Activated CD4-positive, alpha-beta memory T cell treated with anti-CD3 and anti-CD28 coated beads, Interleukin-2, amount 10 ng/mL, durations not matched to agents 7 days and 5 days (primary cell): ENCODE measurements at regions not wholly inside any gene's neighbourhood (a gene's known extent, or its start where the extent isn't known, plus 50 kb on each side); places are given as distances from the start of the nearest gene placed in this dataset.
"Not testable (repeated sequence)": the region's sequence is repeated elsewhere in the genome, so short reads cannot be mapped to it uniquely, and the experiment has no call there.

Source experiments
- CTCF ChIA-PET: fragments of 350-600 bp; sonication (Branson Sonifier 250); formaldehyde crosslinking; loops from one replicate; lab custom pipeline; 2021; ENCODE audit warnings: antibody characterized with exemption, inconsistent platforms; lab: Charles Lee
- POLR2A ChIA-PET: fragments of 350-600 bp; sonication (Branson Sonifier 250); formaldehyde crosslinking; loops from one replicate; lab custom pipeline; 2021; ENCODE audit warnings: antibody characterized with exemption; lab: Charles Lee
- DNase-seq: peaks from one replicate; pipeline ENCODE4 v3.0.0-alpha.2; 2020
- H3K27ac Mint-ChIP-seq: one replicate; pipeline ENCODE4 v1.8.0; 2021; ENCODE audit warnings: mild to moderate bottlenecking, mixed read lengths
- H3K27me3 Mint-ChIP-seq: one replicate; pipeline ENCODE4 v1.8.0; 2021; ENCODE audit warnings: mixed read lengths
- H3K36me3 Mint-ChIP-seq: one replicate; pipeline ENCODE4 v1.8.0; 2021; ENCODE audit warnings: low read depth, mixed read lengths
- H3K4me1 Mint-ChIP-seq: one replicate; pipeline ENCODE4 v1.8.0; 2021; ENCODE audit warnings: mixed read lengths
- H3K4me3 Mint-ChIP-seq: one replicate; pipeline ENCODE4 v1.8.0; 2021; ENCODE audit warnings: mild to moderate bottlenecking, mixed read lengths
- H3K9me3 Mint-ChIP-seq: one replicate; pipeline ENCODE4 v1.8.0; 2021; ENCODE audit warnings: mixed read lengths

GRCh38 chr5:15304066-15304731, 195.8 kb upstream of the FBXL7 start:
- no peak overlapping the region for H3K27ac Mint-ChIP-seq
- POLR2A ChIA-PET, result no interaction called here
- H3K4me3 Mint-ChIP-seq, result no peak overlapping the region
- no peaks in the 10 kb centered on the region for H3K27me3 Mint-ChIP-seq
- CTCF ChIA-PET, result no interaction called here
- no peak for DNase-seq
- no peaks in the 10 kb centered on the region for H3K4me1 Mint-ChIP-seq
- H3K36me3 Mint-ChIP-seq, result no peaks in the 10 kb centered on the region
- H3K9me3 Mint-ChIP-seq, result peaks cover 11% of the 10 kb centered on the region

- Mint-ChIP-seq H3K9me3 (peaks cover 3% of the 10 kb centered on the region), H3K27me3 (no peaks in the 10 kb centered on the region), H3K36me3 (no peaks in the 10 kb centered on the region), H3K27ac (no peak overlapping the region), H3K4me3 (no peak overlapping the region), H3K4me1 (no peaks in the 10 kb centered on the region)
- CTCF ChIA-PET, result no interaction called here
- DNase-seq, result no peak
- POLR2A ChIA-PET, result no interaction called here
Measured at GRCh38 chr5:15300141-15300540, 199.8 kb upstream of the FBXL7 start.

GRCh38 chr5:15290953-15291352, 209.0 kb upstream of the FBXL7 start:
- CTCF ChIA-PET, result no interaction called here
- no peaks in the 10 kb centered on the region for H3K27me3 Mint-ChIP-seq
- DNase-seq, result no peak
- H3K36me3 Mint-ChIP-seq, result no peaks in the 10 kb centered on the region
- peaks cover 19% of the 10 kb centered on the region for H3K9me3 Mint-ChIP-seq
- H3K4me3 Mint-ChIP-seq, result no peak overlapping the region
- H3K27ac Mint-ChIP-seq, result no peak overlapping the region
- no peaks in the 10 kb centered on the region for H3K4me1 Mint-ChIP-seq
- POLR2A ChIA-PET, result no interaction called here

- H3K36me3 Mint-ChIP-seq, result no peaks in the 10 kb centered on the region
- no peak overlapping the region for H3K4me3 Mint-ChIP-seq
- H3K4me1 Mint-ChIP-seq, result no peaks in the 10 kb centered on the region
- H3K9me3 Mint-ChIP-seq, result peaks cover 17% of the 10 kb centered on the region
- ChIA-PET POLR2A (no interaction called here), CTCF (no interaction called here)
- H3K27me3 Mint-ChIP-seq, result no peaks in the 10 kb centered on the region
- DNase-seq, result no peak
- no peak overlapping the region for H3K27ac Mint-ChIP-seq
Measured at GRCh38 chr5:15286650-15287049, 213.3 kb upstream of the FBXL7 start.

- Mint-ChIP-seq H3K9me3 (peaks cover 14% of the 10 kb centered on the region), H3K27ac (no peak overlapping the region), H3K4me1 (no peaks in the 10 kb centered on the region), H3K27me3 (no peaks in the 10 kb centered on the region), H3K36me3 (no peaks in the 10 kb centered on the region), H3K4me3 (no peak overlapping the region)
- no peak for DNase-seq
- ChIA-PET POLR2A (no interaction called here), CTCF (no interaction called here)
Measured at GRCh38 chr5:15285901-15286583, 213.9 kb upstream of the FBXL7 start.

- ChIA-PET CTCF (no interaction called here), POLR2A (no interaction called here)
- Mint-ChIP-seq H3K36me3 (no peaks in the 10 kb centered on the region), H3K27me3 (no peaks in the 10 kb centered on the region), H3K9me3 (peaks cover 10% of the 10 kb centered on the region), H3K4me3 (no peak overlapping the region), H3K4me1 (no peaks in the 10 kb centered on the region), H3K27ac (no peak overlapping the region)
- no peak for DNase-seq
Measured at GRCh38 chr5:15284706-15285105, 215.3 kb upstream of the FBXL7 start.

GRCh38 chr5:15283076-15283475, 216.9 kb upstream of the FBXL7 start:
- Mint-ChIP-seq H3K36me3 (no peaks in the 10 kb centered on the region), H3K4me3 (no peak overlapping the region), H3K4me1 (no peaks in the 10 kb centered on the region), H3K27ac (no peak overlapping the region), H3K9me3 (peaks cover 7% of the 10 kb centered on the region), H3K27me3 (no peaks in the 10 kb centered on the region)
- no peak for DNase-seq
- CTCF ChIA-PET, result no interaction called here
- POLR2A ChIA-PET, result no interaction called here

GRCh38 chr5:15282611-15283010, 217.4 kb upstream of the FBXL7 start:
- ChIA-PET CTCF (no interaction called here), POLR2A (no interaction called here)
- no peak for DNase-seq
- Mint-ChIP-seq H3K4me1 (no peaks in the 10 kb centered on the region), H3K4me3 (no peak overlapping the region), H3K27me3 (no peaks in the 10 kb centered on the region), H3K27ac (no peak overlapping the region), H3K36me3 (no peaks in the 10 kb centered on the region), H3K9me3 (peaks cover 7% of the 10 kb centered on the region)

- H3K27ac Mint-ChIP-seq, H3K4me3 Mint-ChIP-seq, H3K4me1 Mint-ChIP-seq, DNase-seq, CTCF ChIA-PET, POLR2A ChIA-PET, H3K9me3 Mint-ChIP-seq, H3K36me3 Mint-ChIP-seq, H3K27me3 Mint-ChIP-seq: not testable (repeated sequence)
Measured at GRCh38 chr5:15271596-15271995, 228.4 kb upstream of the FBXL7 start.

- ChIA-PET CTCF (no interaction called here), POLR2A (no interaction called here)
- Mint-ChIP-seq H3K9me3 (peaks cover 4% of the 10 kb centered on the region), H3K36me3 (no peaks in the 10 kb centered on the region), H3K4me1 (no peaks in the 10 kb centered on the region), H3K4me3 (no peak overlapping the region), H3K27ac (no peak overlapping the region), H3K27me3 (no peaks in the 10 kb centered on the region)
- DNase-seq, result no peak
Measured at GRCh38 chr5:15267966-15268365, 232.0 kb upstream of the FBXL7 start.

- Mint-ChIP-seq H3K36me3 (no peaks in the 10 kb centered on the region), H3K27me3 (no peaks in the 10 kb centered on the region), H3K27ac (no peak overlapping the region), H3K4me1 (no peaks in the 10 kb centered on the region), H3K4me3 (no peak overlapping the region), H3K9me3 (peaks cover 4% of the 10 kb centered on the region)
- no peak for DNase-seq
- CTCF ChIA-PET, result no interaction called here
- POLR2A ChIA-PET, result no interaction called here
Measured at GRCh38 chr5:15266841-15267240, 233.1 kb upstream of the FBXL7 start.

GRCh38 chr5:15266229-15266628, 233.8 kb upstream of the FBXL7 start:
- CTCF ChIA-PET, result no interaction called here
- POLR2A ChIA-PET, result no interaction called here
- no peaks in the 10 kb centered on the region for H3K4me1 Mint-ChIP-seq
- H3K4me3 Mint-ChIP-seq, result no peak overlapping the region
- DNase-seq, result no peak
- no peaks in the 10 kb centered on the region for H3K36me3 Mint-ChIP-seq
- no peaks in the 10 kb centered on the region for H3K27me3 Mint-ChIP-seq
- peaks cover 4% of the 10 kb centered on the region for H3K9me3 Mint-ChIP-seq
- no peak overlapping the region for H3K27ac Mint-ChIP-seq

GRCh38 chr5:15263942-15264341, 236.0 kb upstream of the FBXL7 start:
- H3K27ac Mint-ChIP-seq, result no peak overlapping the region
- DNase-seq, result no peak
- no peaks in the 10 kb centered on the region for H3K9me3 Mint-ChIP-seq
- no peak overlapping the region for H3K4me3 Mint-ChIP-seq
- CTCF ChIA-PET, result no interaction called here
- no peaks in the 10 kb centered on the region for H3K4me1 Mint-ChIP-seq
- no peaks in the 10 kb centered on the region for H3K27me3 Mint-ChIP-seq
- POLR2A ChIA-PET, result no interaction called here
- no peaks in the 10 kb centered on the region for H3K36me3 Mint-ChIP-seq

- ChIA-PET CTCF (no interaction called here), POLR2A (no interaction called here)
- Mint-ChIP-seq H3K27ac (no peak overlapping the region), H3K36me3 (no peaks in the 10 kb centered on the region), H3K9me3 (no peaks in the 10 kb centered on the region), H3K27me3 (no peaks in the 10 kb centered on the region), H3K4me3 (no peak overlapping the region), H3K4me1 (no peaks in the 10 kb centered on the region)
- DNase-seq, result no peak
Measured at GRCh38 chr5:15263406-15263805, 236.6 kb upstream of the FBXL7 start.
